Naive thymus-derived CD4-positive, alpha-beta T cell (primary cell): ENCODE measurements at regions not wholly inside any gene's neighbourhood (a gene's known extent, or its start where the extent isn't known, plus 50 kb on each side); places are given as distances from the start of the nearest gene placed in this dataset.

Experiments used
- ATAC-seq: fragments of 150-1000 bp; cut with Tn5 transposase; 2 replicates; pipeline ENCODE4 v1.10.0; 2021; ENCODE audit warnings: mild to moderate bottlenecking, moderate library complexity
- CTCF ChIA-PET: fragments of 350-600 bp; sonication (Branson Sonifier 250); formaldehyde crosslinking; loops from one replicate; lab custom pipeline; 2021; ENCODE audit warnings: antibody characterized with exemption; lab: Charles Lee
- POLR2A ChIA-PET: fragments of 350-600 bp; sonication (Branson Sonifier 250); formaldehyde crosslinking; loops from one replicate; lab custom pipeline; 2021; ENCODE audit warnings: antibody characterized with exemption, inconsistent platforms; lab: Charles Lee
- DNase-seq, 9 donors: peaks; one replicate each; pipeline versions ENCODE4 v3.0.0 to v3.0.0-alpha.2; 2020 to 2022; ENCODE audit warnings: mixed read lengths in 1 of 9
- H3K27ac ChIP-seq: one replicate; pipeline ENCODE4 v1.7.0; 2013; ENCODE audit warnings: mild to moderate bottlenecking, low read depth, low read length, moderate library complexity
- H3K27me3 ChIP-seq, 2 donors: one replicate each; pipeline ENCODE4 v1.7.0; 2013; ENCODE audit warnings: low read length in 2 of 2, mild to moderate bottlenecking in 2 of 2, moderate library complexity in 2 of 2; ENCODE audit not compliant: control insufficient read depth in 2 of 2, insufficient read depth in 2 of 2
- H3K36me3 ChIP-seq, 3 experiments: 1 replicate in 2 of 3; 2 replicates in 1 of 3; pipeline ENCODE4 v1.7.0; 2013; ENCODE audit warnings: low read length in 3 of 3, mild to moderate bottlenecking in 3 of 3, moderate library complexity in 1 of 3; ENCODE audit not compliant: insufficient read depth in 3 of 3, control insufficient read depth in 2 of 3
- H3K4me1 ChIP-seq, 2 donors: one replicate each; pipeline ENCODE4 v1.7.0; 2013; ENCODE audit warnings: low read length in 2 of 2, mild to moderate bottlenecking in 2 of 2, moderate library complexity in 1 of 2; ENCODE audit not compliant: control insufficient read depth in 2 of 2, insufficient read depth in 2 of 2
- H3K4me3 ChIP-seq: 2 replicates; pipeline ENCODE4 v1.7.0; 2013; ENCODE audit warnings: mild to moderate bottlenecking, low read length
- H3K9me3 ChIP-seq, 3 experiments: 1 replicate in 2 of 3; 2 replicates in 1 of 3; pipeline ENCODE4 v1.7.0; 2013; ENCODE audit warnings: low read length in 3 of 3; ENCODE audit not compliant: control insufficient read depth in 2 of 3
- H3K27ac Mint-ChIP-seq, 9 donors: one replicate each; pipeline ENCODE4 v1.8.0; 2020 to 2022; ENCODE audit warnings: mixed read lengths in 9 of 9, mild to moderate bottlenecking in 8 of 9, moderate library complexity in 5 of 9, inconsistent platforms in 2 of 9
- H3K27me3 Mint-ChIP-seq, 5 donors: one replicate each; pipeline ENCODE4 v1.8.0; 2021 to 2022; ENCODE audit warnings: mixed read lengths in 5 of 5, mild to moderate bottlenecking in 1 of 5
- H3K36me3 Mint-ChIP-seq, 5 donors: one replicate each; pipeline ENCODE4 v1.8.0; 2020 to 2022; ENCODE audit warnings: mixed read lengths in 5 of 5, mild to moderate bottlenecking in 3 of 5, inconsistent platforms in 1 of 5
- H3K4me1 Mint-ChIP-seq, 7 donors: one replicate each; pipeline ENCODE4 v1.8.0; 2020 to 2022; ENCODE audit warnings: mixed read lengths in 7 of 7, mild to moderate bottlenecking in 3 of 7, inconsistent platforms in 1 of 7
- H3K4me3 Mint-ChIP-seq, 10 donors: one replicate each; pipeline ENCODE4 v1.8.0; 2020 to 2022; ENCODE audit warnings: mild to moderate bottlenecking in 10 of 10, mixed read lengths in 10 of 10, moderate library complexity in 6 of 10, inconsistent platforms in 2 of 10
- H3K9me3 Mint-ChIP-seq, 11 donors: one replicate each; pipeline ENCODE4 v1.8.0; 2020 to 2022; ENCODE audit warnings: mixed read lengths in 11 of 11, mild to moderate bottlenecking in 4 of 11, inconsistent platforms in 1 of 11, moderate library complexity in 1 of 11
- intact Hi-C, 2 donors: fragments of 100-400 bp; cut with micrococcal nuclease; formaldehyde crosslinking; loops; one replicate each; pipeline ENCODE4 v1.15.1; 2023

DNA sequence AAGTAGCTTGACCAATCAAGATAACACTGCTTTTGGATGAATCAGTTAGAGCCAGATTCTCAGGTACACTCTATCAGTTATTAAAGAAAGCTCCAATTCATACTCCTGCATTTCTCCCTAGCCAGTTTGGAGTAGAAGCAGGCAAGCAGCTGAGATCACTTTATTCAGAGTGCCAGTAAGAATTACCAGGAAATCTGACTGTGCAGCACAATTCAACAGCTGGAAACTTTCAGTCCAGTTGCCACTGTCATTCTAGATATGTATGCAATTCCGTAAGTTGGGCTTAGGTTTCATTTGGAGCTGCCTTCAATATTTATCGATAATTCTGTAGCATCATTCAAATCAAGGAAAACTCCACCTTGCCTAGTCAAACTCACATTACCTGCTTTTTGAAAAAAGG lies 2625.6 kb upstream of the PCDH20 start:
- Histone ChIP-seq H3K9me3 (no peaks in the 10 kb centered on the region), H3K36me3 (no peaks in the 10 kb centered on the region), H3K27me3 (no peaks in the 10 kb centered on the region), H3K4me3 (no peak overlapping the region), H3K4me1 (no peaks in the 10 kb centered on the region), H3K27ac (no peak overlapping the region)
- Mint-ChIP-seq H3K4me1 (peaks cover 0 to 1% (median 0%) of the 10 kb centered on the region in 7 donors), H3K36me3 (no peaks in the 10 kb centered on the region), H3K27me3 (no peaks in the 10 kb centered on the region), H3K27ac (no peak overlapping the region), H3K9me3 (peaks cover 0 to 7% (median 0%) of the 10 kb centered on the region in 11 donors), H3K4me3 (no peak overlapping the region)
- ChIA-PET POLR2A (no interaction called here), CTCF (no interaction called here)
- ATAC-seq = no peak
- intact Hi-C loops = no loop called here
- no peak for DNase-seq

DNA sequence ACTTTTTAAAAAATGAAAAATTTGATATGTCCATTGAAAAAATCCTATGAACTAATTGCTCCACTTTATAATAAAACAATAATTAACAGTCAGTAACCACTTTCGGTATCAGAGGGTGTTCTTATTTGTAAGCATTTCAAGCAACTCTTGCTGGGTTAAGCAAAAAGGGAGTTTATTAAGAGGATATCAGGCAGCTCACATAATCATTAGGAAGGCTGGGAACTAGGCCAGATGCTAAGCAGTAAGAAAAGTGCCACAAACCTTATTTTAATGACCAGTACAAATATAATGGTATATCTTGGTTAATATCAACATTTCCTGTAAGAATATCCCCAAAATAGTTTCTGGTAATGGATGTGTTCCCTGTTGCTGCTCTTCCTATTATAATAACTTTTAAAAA lies 2618.3 kb upstream of the PCDH20 start:
- no peaks in the 10 kb centered on the region for H3K36me3 Mint-ChIP-seq
- no peak overlapping the region for H3K4me3 ChIP-seq
- H3K27ac ChIP-seq = no peak overlapping the region
- H3K27me3 ChIP-seq = no peaks in the 10 kb centered on the region
- H3K36me3 ChIP-seq = no peaks in the 10 kb centered on the region
- H3K27me3 Mint-ChIP-seq = no peaks in the 10 kb centered on the region
- DNase-seq = no peak
- POLR2A ChIA-PET = no interaction called here
- CTCF ChIA-PET = no interaction called here
- no peaks in the 10 kb centered on the region for H3K4me1 Mint-ChIP-seq
- intact Hi-C loops = no loop called here
- H3K9me3 Mint-ChIP-seq = peaks cover 0 to 7% (median 1%) of the 10 kb centered on the region in 11 donors
- no peaks in the 10 kb centered on the region for H3K9me3 ChIP-seq
- no peak for ATAC-seq
- no peak overlapping the region for H3K4me3 Mint-ChIP-seq
- no peaks in the 10 kb centered on the region for H3K4me1 ChIP-seq
- H3K27ac Mint-ChIP-seq = no peak overlapping the region

DNA sequence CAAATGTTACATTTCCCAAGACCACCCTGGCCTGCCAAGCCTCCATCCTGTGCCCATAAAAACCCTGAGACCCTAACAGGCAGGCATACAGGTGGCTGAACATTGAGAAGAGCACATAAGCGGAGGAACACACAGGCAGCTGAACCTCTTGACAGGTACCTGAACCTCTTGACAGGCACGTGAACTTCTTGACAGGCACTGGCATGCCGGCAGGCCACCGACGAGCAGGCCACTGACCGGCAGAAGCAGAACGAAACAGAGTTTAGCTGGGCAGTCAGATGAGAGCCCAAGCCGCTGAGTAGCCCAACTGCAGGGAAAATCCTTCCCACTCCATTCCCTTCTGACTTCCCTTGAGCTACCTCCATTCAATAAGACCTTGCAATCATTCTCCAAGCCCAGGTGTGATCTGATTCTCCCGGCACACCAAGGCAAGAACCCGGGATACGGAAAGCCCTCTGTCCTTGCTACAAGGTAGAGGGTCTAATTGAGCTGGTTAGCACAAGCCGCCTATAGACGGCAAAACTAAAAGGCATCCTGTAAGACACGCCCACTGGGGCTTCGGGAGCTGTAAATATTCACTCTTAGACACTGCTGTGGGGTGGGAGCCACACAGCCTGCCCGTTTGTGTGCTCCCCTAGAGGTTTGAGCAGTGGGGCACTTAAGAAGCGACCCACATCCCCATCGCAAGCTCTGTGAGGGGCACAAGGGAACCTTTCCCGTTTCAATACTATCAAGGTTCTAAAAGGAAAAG lies 2613.9 kb upstream of the PCDH20 start:
- H3K4me3 Mint-ChIP-seq = no peak overlapping the region
- DNase-seq (no peak), ATAC-seq (no peak)
- POLR2A ChIA-PET = no interaction called here
- peaks cover 0 to 23% (median 6%) of the 10 kb centered on the region in 11 donors for H3K9me3 Mint-ChIP-seq
- CTCF ChIA-PET = no interaction called here
- Histone ChIP-seq H3K27me3 (no peaks in the 10 kb centered on the region), H3K4me1 (no peaks in the 10 kb centered on the region), H3K9me3 (no peaks in the 10 kb centered on the region), H3K36me3 (no peaks in the 10 kb centered on the region), H3K27ac (no peak overlapping the region), H3K4me3 (no peak overlapping the region)
- no peak overlapping the region for H3K27ac Mint-ChIP-seq
- H3K36me3 Mint-ChIP-seq = no peaks in the 10 kb centered on the region
- no peaks in the 10 kb centered on the region for H3K4me1 Mint-ChIP-seq
- no peaks in the 10 kb centered on the region for H3K27me3 Mint-ChIP-seq
- intact Hi-C loops = no loop called here

DNA sequence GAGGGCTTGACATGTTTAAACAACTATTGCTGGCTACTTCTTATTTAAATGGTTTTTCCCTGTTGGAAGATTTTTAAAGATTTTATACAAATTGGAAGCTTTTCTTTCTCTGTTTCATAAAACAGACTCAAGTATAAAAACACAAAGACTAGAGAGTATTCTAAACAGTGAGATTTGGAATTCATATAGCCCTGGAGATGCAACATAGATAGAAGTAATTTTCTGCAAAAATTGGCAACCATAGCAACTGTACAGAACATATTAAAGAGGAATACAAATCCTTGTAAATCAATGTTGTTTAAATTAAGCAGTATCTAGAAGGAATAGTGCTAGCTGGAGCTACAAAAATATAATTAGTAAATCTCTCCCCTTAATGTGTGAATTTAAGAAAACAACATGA lies 2612.9 kb upstream of the PCDH20 start:
- ChIA-PET POLR2A (no interaction called here), CTCF (no interaction called here)
- Histone ChIP-seq H3K27me3 (no peaks in the 10 kb centered on the region), H3K4me3 (no peak overlapping the region), H3K27ac (no peak overlapping the region), H3K4me1 (no peaks in the 10 kb centered on the region), H3K9me3 (no peaks in the 10 kb centered on the region), H3K36me3 (no peaks in the 10 kb centered on the region)
- Mint-ChIP-seq H3K4me3 (no peak overlapping the region), H3K27me3 (no peaks in the 10 kb centered on the region), H3K27ac (no peak overlapping the region), H3K4me1 (no peaks in the 10 kb centered on the region), H3K9me3 (peaks cover 0 to 23% (median 6%) of the 10 kb centered on the region in 11 donors), H3K36me3 (no peaks in the 10 kb centered on the region)
- intact Hi-C loops = no loop called here
- no peak for DNase-seq
- no peak for ATAC-seq

DNA sequence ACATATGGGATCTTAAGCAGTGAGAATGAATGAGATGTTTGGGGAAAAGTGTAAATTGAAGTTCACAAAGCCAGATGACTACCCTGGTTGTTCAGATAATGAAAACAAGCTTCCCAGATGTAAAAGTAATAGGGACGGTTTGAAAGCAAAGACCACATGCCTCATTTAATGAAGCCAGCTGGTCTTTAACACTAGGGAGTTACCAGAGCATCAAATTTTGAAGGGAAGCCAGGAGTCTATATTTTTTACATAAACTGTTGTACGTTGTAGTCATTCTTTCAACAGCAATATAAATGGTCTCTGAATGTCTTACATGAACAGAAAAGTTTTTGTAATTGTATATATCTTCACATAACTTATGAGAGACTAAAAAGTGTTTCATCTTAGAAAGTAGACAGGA lies 2604.5 kb upstream of the PCDH20 start:
- intact Hi-C loops = no loop called here
- DNase-seq (no peak), ATAC-seq (no peak)
- Histone ChIP-seq H3K4me3 (no peak overlapping the region), H3K27me3 (no peaks in the 10 kb centered on the region), H3K9me3 (no peaks in the 10 kb centered on the region), H3K27ac (no peak overlapping the region), H3K4me1 (no peaks in the 10 kb centered on the region), H3K36me3 (no peaks in the 10 kb centered on the region)
- H3K4me1 Mint-ChIP-seq = no peaks in the 10 kb centered on the region
- ChIA-PET CTCF (no interaction called here), POLR2A (no interaction called here)
- no peaks in the 10 kb centered on the region for H3K27me3 Mint-ChIP-seq
- H3K36me3 Mint-ChIP-seq = no peaks in the 10 kb centered on the region
- H3K4me3 Mint-ChIP-seq = no peak overlapping the region
- H3K27ac Mint-ChIP-seq = no peak overlapping the region
- peaks cover 0 to 32% (median 4%) of the 10 kb centered on the region in 11 donors for H3K9me3 Mint-ChIP-seq

DNA sequence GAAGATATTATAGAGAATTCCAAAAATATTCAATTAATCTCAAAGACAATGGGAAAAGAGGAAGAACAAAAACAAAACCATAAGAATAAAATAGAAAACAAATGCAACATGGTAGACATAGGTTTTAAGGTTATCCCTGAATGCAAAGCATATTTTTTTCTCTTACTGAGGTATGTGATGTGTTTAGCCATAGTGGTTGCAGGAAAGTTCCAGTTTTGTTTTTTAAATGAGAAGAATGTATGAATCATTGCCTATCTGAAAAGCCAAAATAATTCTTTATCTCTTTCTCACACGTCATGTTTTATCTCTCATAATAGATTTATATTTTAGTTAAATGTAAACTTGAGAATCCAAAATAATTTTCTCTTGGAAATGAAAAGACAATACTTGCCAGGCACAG lies 2591.7 kb upstream of the PCDH20 start:
- Histone ChIP-seq H3K27me3 (no peaks in the 10 kb centered on the region), H3K4me3 (no peak overlapping the region), H3K27ac (no peak overlapping the region), H3K4me1 (no peaks in the 10 kb centered on the region), H3K9me3 (no peaks in the 10 kb centered on the region), H3K36me3 (no peaks in the 10 kb centered on the region)
- no peaks in the 10 kb centered on the region for H3K36me3 Mint-ChIP-seq
- intact Hi-C loops = no loop called here
- no peaks in the 10 kb centered on the region for H3K27me3 Mint-ChIP-seq
- H3K9me3 Mint-ChIP-seq = peaks cover 0 to 22% (median 3%) of the 10 kb centered on the region in 11 donors
- ATAC-seq = no peak
- POLR2A ChIA-PET = no interaction called here
- no peak overlapping the region for H3K4me3 Mint-ChIP-seq
- H3K4me1 Mint-ChIP-seq = no peaks in the 10 kb centered on the region
- DNase-seq = no peak
- H3K27ac Mint-ChIP-seq = no peak overlapping the region
- CTCF ChIA-PET = no interaction called here

DNA sequence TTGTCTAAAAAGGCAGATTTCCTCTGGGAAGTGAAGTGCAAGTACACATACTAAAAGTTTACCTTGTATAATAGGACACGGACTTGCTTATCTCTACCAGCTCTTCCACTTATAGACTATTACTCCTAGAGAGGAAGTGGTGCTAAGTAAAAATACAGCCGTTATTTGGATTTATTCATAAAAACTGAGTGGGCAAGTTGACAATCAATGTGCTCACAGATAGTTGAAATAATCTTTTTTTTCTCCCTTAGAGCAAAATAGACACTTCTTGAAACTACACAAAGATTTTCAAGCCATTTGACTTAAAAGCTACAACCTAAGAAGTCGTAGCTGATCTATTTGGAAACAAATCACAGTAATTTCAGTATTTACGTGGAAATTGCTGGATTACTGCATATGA lies 2584.7 kb upstream of the PCDH20 start:
- Histone ChIP-seq H3K4me1 (no peaks in the 10 kb centered on the region), H3K27ac (no peak overlapping the region), H3K36me3 (no peaks in the 10 kb centered on the region), H3K27me3 (no peaks in the 10 kb centered on the region), H3K9me3 (no peaks in the 10 kb centered on the region), H3K4me3 (no peak overlapping the region)
- intact Hi-C loops = no loop called here
- CTCF ChIA-PET = no interaction called here
- POLR2A ChIA-PET = no interaction called here
- Mint-ChIP-seq H3K4me1 (no peaks in the 10 kb centered on the region), H3K36me3 (no peaks in the 10 kb centered on the region), H3K9me3 (peaks cover 0 to 27% (median 2%) of the 10 kb centered on the region in 11 donors), H3K27me3 (no peaks in the 10 kb centered on the region), H3K4me3 (no peak overlapping the region), H3K27ac (no peak overlapping the region)
- ATAC-seq (no peak), DNase-seq (no peak)
